Smooth muscle cell (in vitro differentiated cells): ENCODE measurements at regions not wholly inside any gene's neighbourhood (a gene's known extent, or its start where the extent isn't known, plus 50 kb on each side); places are given as distances from the start of the nearest gene placed in this dataset.

Source experiments
- DNase-seq: peaks from one replicate; lab custom pipeline; 2025; ENCODE audit not compliant: unreplicated experiment; lab: John Stamatoyannopoulos, UW
- H2AFZ ChIP-seq: fragments of 200-600 bp; sonication (generic); 2 replicates; pipeline ENCODE4 v1.6.0; 2016; ENCODE audit warnings: antibody characterized with exemption, low read depth, mild to moderate bottlenecking
- H3F3A ChIP-seq: fragments of 200-600 bp; sonication (generic); 2 replicates; pipeline ENCODE4 v1.6.0; 2017; ENCODE audit warnings: antibody characterized with exemption, low read depth
- H3K27ac ChIP-seq: fragments of 200-600 bp; sonication (generic); 2 replicates; pipeline ENCODE4 v1.5.1; 2016; ENCODE audit warnings: low read depth, mild to moderate bottlenecking
- H3K27me3 ChIP-seq: fragments of 200-600 bp; sonication (generic); 2 replicates; pipeline ENCODE4 v1.6.1; 2016; ENCODE audit warnings: low read depth, mild to moderate bottlenecking
- H3K36me3 ChIP-seq: fragments of 200-600 bp; sonication (generic); 2 replicates; pipeline ENCODE4 v1.5.1; 2016; ENCODE audit warnings: low read depth
- H3K4me1 ChIP-seq: fragments of 200-600 bp; sonication (generic); 2 replicates; pipeline ENCODE4 v1.5.1; 2016; ENCODE audit warnings: low read depth
- H3K4me2 ChIP-seq: fragments of 200-600 bp; sonication (generic); 2 replicates; pipeline ENCODE4 v1.6.0; 2016; ENCODE audit warnings: mild to moderate bottlenecking
- H3K4me3 ChIP-seq: fragments of 200-600 bp; sonication (generic); 2 replicates; pipeline ENCODE4 v1.5.1; 2016; ENCODE audit warnings: mild to moderate bottlenecking
- H3K79me2 ChIP-seq: fragments of 200-600 bp; sonication (generic); 2 replicates; pipeline ENCODE4 v1.6.0; 2016; ENCODE audit warnings: low read depth, mild to moderate bottlenecking
- H3K9ac ChIP-seq: fragments of 200-600 bp; sonication (generic); 2 replicates; pipeline ENCODE4 v1.6.0; 2016; ENCODE audit warnings: low read depth
- H3K9me3 ChIP-seq: fragments of 200-600 bp; sonication (generic); replicated peaks from 2 replicates; pipeline ENCODE4 v1.5.1; 2016; ENCODE audit warnings: low read depth
- H4K20me1 ChIP-seq: fragments of 200-600 bp; sonication (generic); 2 replicates; pipeline ENCODE4 v1.6.0; 2016; ENCODE audit warnings: low read depth
- WGBS: methylation state at CpG from one replicate; pipeline ENCODE4 v1.1.7; 2016; ENCODE audit warnings: low lambda C conversion rate; 5-methylcytosine and 5-hydroxymethylcytosine counted together
- TF ChIP-seq, protein P1 (sequence below): fragments of 200-600 bp; sonication (generic); IDR thresholded peaks from 2 replicates; pipeline ENCODE4 v1.5.1; 2017; ENCODE audit warnings: borderline replicate concordance, mild to moderate bottlenecking, antibody characterized with exemption; ENCODE audit not compliant: insufficient read depth, poor library complexity, severe bottlenecking

DNA sequence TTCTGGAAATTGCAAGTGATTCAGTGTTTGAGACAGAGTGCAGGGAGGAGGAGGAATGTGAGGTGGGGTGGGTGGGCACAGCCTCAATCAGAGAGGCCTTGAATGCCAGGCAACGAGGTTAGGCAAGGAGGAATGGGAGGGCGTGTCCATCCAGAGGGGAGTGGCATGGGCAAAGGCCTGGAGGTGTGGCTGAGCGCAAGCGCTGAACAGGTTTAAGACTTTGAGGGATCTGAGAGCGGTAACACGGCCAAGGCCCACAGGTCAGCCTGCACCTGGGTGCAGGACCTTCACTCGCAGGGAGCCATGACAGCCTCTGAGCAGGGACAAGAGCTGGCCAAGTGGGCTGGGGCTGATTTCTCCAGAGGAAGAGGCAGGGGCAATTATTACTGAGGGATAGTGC is 125.9 kb downstream of the TPRA1 start:
- H3F3A ChIP-seq = no peaks in the 10 kb centered on the region
- no peaks in the 10 kb centered on the region for H3K79me2 ChIP-seq
- no peaks in the 10 kb centered on the region for H3K4me1 ChIP-seq
- H3K9ac ChIP-seq = no peak overlapping the region
- no peaks in the 10 kb centered on the region for H3K27me3 ChIP-seq
- no peaks in the 10 kb centered on the region for H4K20me1 ChIP-seq
- no peak overlapping the region for H2AFZ ChIP-seq
- no peak overlapping the region for H3K27ac ChIP-seq
- no peak overlapping the region for H3K4me2 ChIP-seq
- WGBS = 80% methylated on average over 7 of the region's 7 CpGs
- H3K36me3 ChIP-seq = no peaks in the 10 kb centered on the region
- TF ChIP-seq, protein P1, sequence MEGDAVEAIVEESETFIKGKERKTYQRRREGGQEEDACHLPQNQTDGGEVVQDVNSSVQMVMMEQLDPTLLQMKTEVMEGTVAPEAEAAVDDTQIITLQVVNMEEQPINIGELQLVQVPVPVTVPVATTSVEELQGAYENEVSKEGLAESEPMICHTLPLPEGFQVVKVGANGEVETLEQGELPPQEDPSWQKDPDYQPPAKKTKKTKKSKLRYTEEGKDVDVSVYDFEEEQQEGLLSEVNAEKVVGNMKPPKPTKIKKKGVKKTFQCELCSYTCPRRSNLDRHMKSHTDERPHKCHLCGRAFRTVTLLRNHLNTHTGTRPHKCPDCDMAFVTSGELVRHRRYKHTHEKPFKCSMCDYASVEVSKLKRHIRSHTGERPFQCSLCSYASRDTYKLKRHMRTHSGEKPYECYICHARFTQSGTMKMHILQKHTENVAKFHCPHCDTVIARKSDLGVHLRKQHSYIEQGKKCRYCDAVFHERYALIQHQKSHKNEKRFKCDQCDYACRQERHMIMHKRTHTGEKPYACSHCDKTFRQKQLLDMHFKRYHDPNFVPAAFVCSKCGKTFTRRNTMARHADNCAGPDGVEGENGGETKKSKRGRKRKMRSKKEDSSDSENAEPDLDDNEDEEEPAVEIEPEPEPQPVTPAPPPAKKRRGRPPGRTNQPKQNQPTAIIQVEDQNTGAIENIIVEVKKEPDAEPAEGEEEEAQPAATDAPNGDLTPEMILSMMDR = no peak
- DNase-seq = no peak
- no peak overlapping the region for H3K4me3 ChIP-seq
- no peaks in the 10 kb centered on the region for H3K9me3 ChIP-seq

DNA sequence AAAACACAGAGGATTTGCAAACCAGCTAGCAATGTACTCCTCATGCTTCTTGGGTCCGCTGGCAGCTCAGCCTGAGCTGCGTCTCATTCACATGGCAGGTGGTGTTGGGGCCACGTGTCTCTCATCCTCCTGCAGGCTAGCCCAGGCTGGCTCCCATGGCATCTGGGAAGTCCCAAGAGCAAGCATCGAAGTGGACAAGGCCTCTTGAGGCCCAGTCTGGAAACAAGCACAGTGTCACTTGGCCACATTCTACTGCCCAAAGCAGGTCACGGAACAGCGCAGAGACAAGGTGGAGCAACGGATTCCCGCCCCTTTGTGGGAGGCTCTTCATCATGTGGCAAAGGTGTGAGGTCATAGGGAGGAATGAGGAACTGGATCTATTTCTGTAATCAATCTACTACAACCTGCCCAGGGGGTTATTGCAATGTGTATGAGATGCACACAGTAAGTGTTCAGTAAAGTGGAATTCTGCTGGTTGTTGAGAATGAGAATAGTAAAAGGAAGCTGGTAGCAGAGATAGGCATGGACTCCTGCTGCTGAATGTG is 128.3 kb downstream of the TPRA1 start:
- H3K27ac ChIP-seq = no peak overlapping the region
- H3K9ac ChIP-seq = no peak overlapping the region
- no peaks in the 10 kb centered on the region for H3K36me3 ChIP-seq
- TF ChIP-seq, protein P1 = no peak
- H3K4me2 ChIP-seq = no peak overlapping the region
- no peak overlapping the region for H3K4me3 ChIP-seq
- no peak overlapping the region for H2AFZ ChIP-seq
- peaks cover 6% of the 10 kb centered on the region for H3K4me1 ChIP-seq
- no peak for DNase-seq
- H3K27me3 ChIP-seq = no peaks in the 10 kb centered on the region
- no peaks in the 10 kb centered on the region for H3F3A ChIP-seq
- H4K20me1 ChIP-seq = no peaks in the 10 kb centered on the region
- no peaks in the 10 kb centered on the region for H3K9me3 ChIP-seq
- 84% methylated on average over 8 of the region's 8 CpGs for WGBS
- H3K79me2 ChIP-seq = no peaks in the 10 kb centered on the region

DNA sequence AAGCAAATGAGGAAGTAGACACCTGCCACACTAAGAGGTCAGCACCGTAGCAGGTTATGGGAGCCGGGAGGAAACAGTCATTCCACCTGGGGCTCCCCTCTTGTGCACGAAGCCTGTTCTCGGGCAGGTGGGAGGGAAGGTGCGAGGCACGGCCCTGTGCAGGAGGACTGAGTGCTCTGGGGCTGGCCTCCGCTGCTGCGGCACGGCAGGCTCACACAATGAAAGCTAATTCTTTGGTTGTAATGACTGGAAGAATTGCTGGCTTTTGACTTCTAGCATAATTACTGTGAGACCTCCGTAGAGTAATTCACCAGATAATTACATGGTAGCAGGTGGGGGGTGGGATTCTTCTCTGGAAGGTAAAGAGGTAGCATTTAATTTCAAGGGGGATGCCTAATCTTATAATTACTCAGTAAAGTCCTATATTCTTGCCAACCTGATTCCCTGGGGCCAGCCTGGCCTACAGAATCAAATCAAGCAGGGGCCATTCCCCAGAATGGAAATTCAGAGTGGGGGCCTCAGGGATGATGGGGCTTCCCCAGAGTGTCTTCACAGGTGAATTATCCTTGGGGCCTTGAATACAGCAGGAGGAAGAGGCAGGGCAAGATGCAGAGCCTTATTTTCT is 129.1 kb downstream of the TPRA1 start:
- Histone ChIP-seq H3K27ac (no peak overlapping the region), H3K4me2 (no peak overlapping the region), H3K79me2 (no peaks in the 10 kb centered on the region), H3K9ac (no peak overlapping the region), H3K36me3 (no peaks in the 10 kb centered on the region), H2AFZ (no peak overlapping the region), H3K27me3 (no peaks in the 10 kb centered on the region), H4K20me1 (no peaks in the 10 kb centered on the region), H3F3A (peaks cover under 1% of the 10 kb centered on the region), H3K4me3 (no peak overlapping the region), H3K4me1 (peaks cover 7% of the 10 kb centered on the region), H3K9me3 (no peaks in the 10 kb centered on the region)
- WGBS = 83% methylated on average over 10 of the region's 10 CpGs
- DNase-seq = no peak
- TF ChIP-seq, protein P1 = no peak

DNA sequence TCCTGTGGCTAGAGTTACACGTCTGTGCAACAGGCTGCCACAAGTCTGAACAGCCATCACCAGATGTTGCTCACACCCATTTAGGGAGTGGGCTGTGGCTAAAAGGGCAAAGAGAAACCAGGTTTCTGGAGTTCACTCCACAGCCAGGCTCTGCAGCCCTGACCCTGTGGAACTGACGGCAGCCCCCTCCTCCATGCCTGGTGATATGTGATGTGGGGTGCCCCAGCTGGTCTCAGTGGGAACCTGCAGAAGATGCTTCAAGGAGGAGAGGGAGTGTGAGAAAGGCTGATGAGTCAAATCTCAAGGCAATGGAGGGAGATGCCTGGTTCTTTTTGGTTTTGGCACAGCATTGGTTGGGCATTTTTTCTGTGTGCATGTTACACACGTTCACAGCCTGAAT is 130.6 kb downstream of the TPRA1 start:
- WGBS = 81% methylated on average over 3 of the region's 3 CpGs
- Histone ChIP-seq H4K20me1 (no peaks in the 10 kb centered on the region), H3K27me3 (no peaks in the 10 kb centered on the region), H2AFZ (no peak overlapping the region), H3K4me1 (peaks cover 15% of the 10 kb centered on the region), H3K27ac (no peak overlapping the region), H3K9me3 (no peaks in the 10 kb centered on the region), H3K9ac (no peak overlapping the region), H3K4me3 (no peak overlapping the region), H3K4me2 (no peak overlapping the region), H3F3A (peaks cover 6% of the 10 kb centered on the region), H3K79me2 (no peaks in the 10 kb centered on the region), H3K36me3 (no peaks in the 10 kb centered on the region)
- TF ChIP-seq, protein P1 = no peak
- DNase-seq = no peak
